Stimulated activated naive B cell treated with anti-CD40 and anti-IgM and Interleukin-4, amounts not matched to agents 10 μg/mL and 1 μg/mL and 100 μg/mL, for 72 hours (primary cell): ENCODE measurements at regions not wholly inside any gene's neighbourhood (a gene's known extent, or its start where the extent isn't known, plus 50 kb on each side); places are given as distances from the start of the nearest gene placed in this dataset.

Experiments
- ATAC-seq, 2 donors: fragments of 150-1000 bp; cut with Tn5 transposase; replicated peaks; 2 replicates each; pipeline ENCODE4 v1.10.0; 2021; ENCODE audit warnings: moderate library complexity in 1 of 2
- DNase-seq: peaks from one replicate; pipeline ENCODE4 v3.0.0; 2021
- H3K27ac Mint-ChIP-seq: one replicate; pipeline ENCODE4 v1.8.0; 2022; ENCODE audit warnings: mild to moderate bottlenecking, mixed read lengths
- H3K27me3 Mint-ChIP-seq, 2 donors: one replicate each; pipeline ENCODE4 v1.8.0; 2022; ENCODE audit warnings: mixed read lengths in 2 of 2
- H3K36me3 Mint-ChIP-seq, 2 donors: one replicate each; pipeline ENCODE4 v1.8.0; 2022; ENCODE audit warnings: mixed read lengths in 2 of 2, mild to moderate bottlenecking in 1 of 2
- H3K4me1 Mint-ChIP-seq, 2 donors: one replicate each; pipeline ENCODE4 v1.8.0; 2022; ENCODE audit warnings: mixed read lengths in 2 of 2, mild to moderate bottlenecking in 1 of 2
- H3K4me3 Mint-ChIP-seq, 2 donors: one replicate each; pipeline ENCODE4 v1.8.0; 2022; ENCODE audit warnings: mild to moderate bottlenecking in 2 of 2, mixed read lengths in 2 of 2, moderate library complexity in 1 of 2
- H3K9me3 Mint-ChIP-seq, 2 donors: one replicate each; pipeline ENCODE4 v1.8.0; 2022; ENCODE audit warnings: mixed read lengths in 2 of 2, mild to moderate bottlenecking in 1 of 2

GRCh38 chr11:14593671-14594070, 49.9 kb upstream of the PDE3B start:
- DNase-seq (no peak), ATAC-seq (peak; percentile 54 to 71)
- peaks cover 6 to 13% of the 10 kb centered on the region in 2 donors for H3K4me1 Mint-ChIP-seq
- peaks cover 2 to 5% of the 10 kb centered on the region in 2 donors for H3K36me3 Mint-ChIP-seq
- peaks cover 0 to 1% of the 10 kb centered on the region in 2 donors for H3K9me3 Mint-ChIP-seq
- H3K4me3 Mint-ChIP-seq = no peak overlapping the region
- H3K27ac Mint-ChIP-seq = no peak overlapping the region
- peaks cover 0 to 12% of the 10 kb centered on the region in 2 donors for H3K27me3 Mint-ChIP-seq
